DND-41 (cell line): ENCODE measurements at regions not wholly inside any gene's neighbourhood (a gene's known extent, or its start where the extent isn't known, plus 50 kb on each side); places are given as distances from the start of the nearest gene placed in this dataset.

ENCODE experiments used
- ATAC-seq: fragments of 200-7000 bp; cut with Tn5 transposase; 3 replicates; pipeline ENCODE4 v1.9.1; 2021; ENCODE audit warnings: low read depth; ENCODE audit not compliant: insufficient read depth
- DNase-seq: peaks from one replicate; pipeline ENCODE4 v3.0.0-alpha.2; 2020
- H2AFZ ChIP-seq: 2 replicates; pipeline ENCODE4 v1.6.0; 2012; ENCODE audit warnings: low read depth, low read length
- H3K27ac ChIP-seq: 2 replicates; pipeline ENCODE4 v1.5.1; 2012; ENCODE audit warnings: low read length, inconsistent platforms
- H3K27me3 ChIP-seq: fragments of 200-600 bp; sonication (generic); 2 replicates; pipeline ENCODE4 v1.6.0; 2012; ENCODE audit warnings: low read length, mild to moderate bottlenecking, inconsistent platforms; ENCODE audit not compliant: insufficient read depth, poor library complexity
- H3K36me3 ChIP-seq: 2 replicates; pipeline ENCODE4 v1.5.1; 2012; ENCODE audit warnings: low read length, inconsistent platforms; ENCODE audit not compliant: insufficient read depth
- H3K4me1 ChIP-seq: 2 replicates; pipeline ENCODE4 v1.5.1; 2012; ENCODE audit warnings: mild to moderate bottlenecking, low read length; ENCODE audit not compliant: insufficient read depth
- H3K4me2 ChIP-seq: 2 replicates; pipeline ENCODE4 v1.6.0; 2012; ENCODE audit warnings: mild to moderate bottlenecking, moderate library complexity, low read length, inconsistent platforms; ENCODE audit not compliant: insufficient read depth
- H3K4me3 ChIP-seq, 2 experiments: fragments of 200-600 bp in 1 of 2; shearing (Covaris generic) in 1 of 2; 2 replicates each; pipeline ENCODE4 v1.5.1; 2012 to 2016; ENCODE audit warnings: inconsistent platforms in 2 of 2, low read length in 2 of 2, mild to moderate bottlenecking in 2 of 2, low read depth in 1 of 2, moderate library complexity in 1 of 2
- H3K79me2 ChIP-seq: 2 replicates; pipeline ENCODE4 v1.6.0; 2012; ENCODE audit warnings: low read length, inconsistent platforms; ENCODE audit not compliant: insufficient read depth
- H3K9ac ChIP-seq: 2 replicates; pipeline ENCODE4 v1.6.0; 2012; ENCODE audit warnings: low read depth, mild to moderate bottlenecking, inconsistent platforms, low read length, moderate library complexity
- H3K9me3 ChIP-seq: 2 replicates; pipeline ENCODE4 v1.5.1; 2012; ENCODE audit warnings: low read length, moderate library complexity, mild to moderate bottlenecking, inconsistent platforms; ENCODE audit not compliant: insufficient read depth, severe bottlenecking
- H4K20me1 ChIP-seq: 2 replicates; pipeline ENCODE4 v1.6.0; 2012; ENCODE audit warnings: low read length; ENCODE audit not compliant: insufficient read depth
- CTCF ChIP-seq: IDR thresholded peaks from 2 replicates; pipeline ENCODE4 v1.5.1; 2012; ENCODE audit warnings: borderline replicate concordance, low read length, moderate library complexity, mild to moderate bottlenecking; ENCODE audit not compliant: poor library complexity, severe bottlenecking; ENCODE audit errors: extremely low read depth
- EZH2 ChIP-seq: IDR thresholded peaks from 3 replicates; pipeline ENCODE4 v1.6.1; 2012; ENCODE audit warnings: borderline replicate concordance, low read depth, mild to moderate bottlenecking, moderate library complexity, low read length, inconsistent platforms; ENCODE audit not compliant: severe bottlenecking

GRCh38 chr5:1701884-1702283 is 97.8 kb downstream of the MRPL36 start:
- no peak overlapping the region for H3K9ac ChIP-seq
- no peaks in the 10 kb centered on the region for H3K9me3 ChIP-seq
- H3K4me3 ChIP-seq, result no peak overlapping the region
- no peak overlapping the region for H3K4me2 ChIP-seq
- no peaks in the 10 kb centered on the region for H3K4me1 ChIP-seq
- no peaks in the 10 kb centered on the region; the same call in 1 of the 2 replicates for H4K20me1 ChIP-seq
- peaks cover 6% of the 10 kb centered on the region for H3K27me3 ChIP-seq
- no peak overlapping the region for H3K27ac ChIP-seq
- DNase-seq, result no peak
- no peaks in the 10 kb centered on the region for H3K36me3 ChIP-seq
- no peak for ATAC-seq
- H3K79me2 ChIP-seq, result no peaks in the 10 kb centered on the region
- TF ChIP-seq EZH2, result no peak
- no peak for TF ChIP-seq CTCF
- no peak overlapping the region for H2AFZ ChIP-seq

- Histone ChIP-seq H3K4me2 (no peak overlapping the region), H3K79me2 (no peaks in the 10 kb centered on the region), H3K9me3 (no peaks in the 10 kb centered on the region), H2AFZ (no peak overlapping the region), H3K36me3 (no peaks in the 10 kb centered on the region), H4K20me1 (no peaks in the 10 kb centered on the region; the same call in 1 of the 2 replicates), H3K27ac (no peak overlapping the region), H3K27me3 (peaks cover 6% of the 10 kb centered on the region), H3K4me3 (no peak overlapping the region), H3K4me1 (no peaks in the 10 kb centered on the region), H3K9ac (no peak overlapping the region)
- no peak for TF ChIP-seq CTCF
- TF ChIP-seq EZH2, result no peak
- DNase-seq, result no peak
- ATAC-seq, result no peak
These were observed 98.3 kb downstream of the MRPL36 start for GRCh38 chr5:1701216-1701864.

GRCh38 chr5:1699394-1699793 is 100.2 kb downstream of the MRPL36 start:
- Histone ChIP-seq H3K9ac (no peak overlapping the region), H4K20me1 (no peaks in the 10 kb centered on the region; the same call in 1 of the 2 replicates), H2AFZ (no peak overlapping the region), H3K36me3 (no peaks in the 10 kb centered on the region), H3K4me2 (no peak overlapping the region), H3K4me1 (no peaks in the 10 kb centered on the region), H3K4me3 (no peak overlapping the region), H3K27ac (no peak overlapping the region), H3K9me3 (no peaks in the 10 kb centered on the region), H3K79me2 (no peaks in the 10 kb centered on the region), H3K27me3 (peaks cover 6% of the 10 kb centered on the region)
- TF ChIP-seq CTCF (no peak), EZH2 (no peak)
- DNase-seq (no peak), ATAC-seq (no peak)
